HEK293T (cell line): ENCODE measurements at regions not wholly inside any gene's neighbourhood (a gene's known extent, or its start where the extent isn't known, plus 50 kb on each side); places are given as distances from the start of the nearest gene placed in this dataset.
"Not testable (repeated sequence)": the region's sequence is repeated elsewhere in the genome, so short reads cannot be mapped to it uniquely, and the experiment has no call there.

Experiments
- CTCF ChIA-PET: fragments of 350-600 bp; formaldehyde crosslinking; extraction: SDS; loops from one replicate; lab custom pipeline; 2021; ENCODE audit warnings: antibody characterized with exemption, inconsistent platforms; lab: Yijun Ruan, JAX
- POLR2A ChIA-PET: fragments of 350-600 bp; formaldehyde crosslinking; extraction: SDS; loops from one replicate; lab custom pipeline; 2020; ENCODE audit warnings: antibody characterized with exemption, inconsistent platforms; lab: Yijun Ruan, JAX
- DNase-seq: peaks from one replicate; pipeline ENCODE4 v3.0.0; 2012; ENCODE audit warnings: mixed read lengths; ENCODE audit errors: extremely low spot score
- ARNT ChIP-seq: fragments of 450-650 bp; IDR thresholded peaks from 2 replicates; pipeline ENCODE4 v1.6.1; 2017; ENCODE audit warnings: mild to moderate bottlenecking
- BHLHE40 ChIP-seq: fragments of 450-650 bp; IDR thresholded peaks from 2 replicates; pipeline ENCODE4 v1.6.1; 2016; ENCODE audit warnings: mild to moderate bottlenecking, moderate library complexity, borderline replicate concordance
- CTBP1 ChIP-seq: fragments of 450-650 bp; IDR thresholded peaks from 2 replicates; pipeline ENCODE4 v1.6.1; 2016; ENCODE audit warnings: borderline replicate concordance
- ELF4 ChIP-seq: fragments of 450-650 bp; IDR thresholded peaks from 2 replicates; pipeline ENCODE4 v1.6.1; 2017; ENCODE audit warnings: antibody characterized with exemption
- FOXA1 ChIP-seq: fragments of 450-650 bp; IDR thresholded peaks from 2 replicates; pipeline ENCODE4 v1.6.1; 2016; ENCODE audit warnings: mild to moderate bottlenecking
- FOXK2 ChIP-seq: fragments of 450-650 bp; IDR thresholded peaks from 2 replicates; pipeline ENCODE4 v1.6.1; 2016; ENCODE audit warnings: mild to moderate bottlenecking
- FOXM1 ChIP-seq: fragments of 450-650 bp; IDR thresholded peaks from 2 replicates; pipeline ENCODE4 v1.6.1; 2017; ENCODE audit warnings: mild to moderate bottlenecking, borderline replicate concordance
- HDGF ChIP-seq: fragments of 450-650 bp; IDR thresholded peaks from 2 replicates; pipeline ENCODE4 v1.6.1; 2017; ENCODE audit warnings: antibody characterized with exemption, borderline replicate concordance
- L3MBTL2 ChIP-seq: fragments of 450-650 bp; conservative IDR thresholded peaks from 2 replicates; pipeline ENCODE4 v1.6.1; 2016; ENCODE audit warnings: mild to moderate bottlenecking
- LEF1 ChIP-seq: fragments of 450-650 bp; IDR thresholded peaks from 2 replicates; pipeline ENCODE4 v1.6.1; 2017; ENCODE audit warnings: mild to moderate bottlenecking, borderline replicate concordance
- NFRKB ChIP-seq: fragments of 450-650 bp; IDR thresholded peaks from 2 replicates; pipeline ENCODE4 v1.6.1; 2016; ENCODE audit warnings: mild to moderate bottlenecking, moderate library complexity
- SP1 ChIP-seq: fragments of 450-650 bp; IDR thresholded peaks from 2 replicates; pipeline ENCODE4 v1.6.1; 2017
- SUZ12 ChIP-seq: fragments of 450-650 bp; IDR thresholded peaks from 2 replicates; pipeline ENCODE4 v1.6.1; 2016; ENCODE audit warnings: mild to moderate bottlenecking
- TARDBP ChIP-seq: fragments of 450-650 bp; IDR thresholded peaks from 2 replicates; pipeline ENCODE4 v1.6.1; 2016
- ZNF384 ChIP-seq: fragments of 450-650 bp; IDR thresholded peaks from 2 replicates; pipeline ENCODE4 v1.6.1; 2016
- TF ChIP-seq, protein P1 (sequence below): fragments of 450-650 bp; IDR thresholded peaks from 2 replicates; pipeline ENCODE4 v1.6.1; 2016

DNA sequence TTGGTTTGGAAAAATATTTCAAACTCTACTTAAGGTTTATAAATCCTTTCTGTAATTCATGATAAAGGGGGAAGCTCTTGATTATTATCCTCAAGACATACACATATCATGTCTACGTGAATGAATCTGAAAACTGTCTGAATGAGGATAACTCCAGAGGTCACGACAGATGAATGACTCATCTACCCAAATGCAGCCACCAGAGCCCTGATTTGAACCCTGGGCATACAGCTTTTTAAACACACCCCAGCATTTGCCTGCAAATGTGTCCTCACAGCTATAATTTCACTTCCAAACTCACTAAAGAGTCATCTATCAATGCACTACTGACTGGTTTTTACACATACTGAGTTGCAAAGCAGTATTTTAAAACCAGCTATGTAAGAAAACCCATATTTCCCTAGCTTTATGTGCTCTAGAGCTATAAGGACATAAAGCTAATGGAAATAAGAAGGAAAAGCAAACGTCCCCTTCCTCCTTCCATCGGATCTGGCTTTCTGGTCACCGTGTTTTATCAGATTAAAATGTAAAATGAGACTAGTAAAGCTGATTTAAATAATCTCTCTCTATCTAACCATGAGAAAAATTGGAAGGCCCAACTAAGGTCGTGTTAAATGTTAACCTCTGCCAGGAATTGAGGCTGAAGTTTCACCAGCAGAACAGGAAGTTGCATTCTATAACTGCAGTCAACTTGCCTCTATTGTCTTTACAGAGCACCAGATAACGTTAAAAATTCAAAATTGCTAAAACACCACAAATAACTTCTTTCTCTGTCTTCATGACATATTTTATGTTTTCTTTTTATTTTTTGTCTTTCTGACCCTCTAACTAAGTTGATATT, 63.1 kb upstream of the SPP1 start:
- ChIA-PET POLR2A (no interaction called here), CTCF (interaction anchor here (1.4 kb wide), 1 partner anchor 61 kb away, joined by 4 read pairs; no protein-coding TSS in a partner anchor)
- TF ChIP-seq FOXK2 (no peak), ELF4 (no peak), HDGF (no peak), L3MBTL2 (no peak), SUZ12 (no peak), ZNF384 (no peak), NFRKB (no peak), CTBP1 (no peak), FOXA1 (no peak), TARDBP (no peak), FOXM1 (no peak)
- TF ChIP-seq, protein P1, sequence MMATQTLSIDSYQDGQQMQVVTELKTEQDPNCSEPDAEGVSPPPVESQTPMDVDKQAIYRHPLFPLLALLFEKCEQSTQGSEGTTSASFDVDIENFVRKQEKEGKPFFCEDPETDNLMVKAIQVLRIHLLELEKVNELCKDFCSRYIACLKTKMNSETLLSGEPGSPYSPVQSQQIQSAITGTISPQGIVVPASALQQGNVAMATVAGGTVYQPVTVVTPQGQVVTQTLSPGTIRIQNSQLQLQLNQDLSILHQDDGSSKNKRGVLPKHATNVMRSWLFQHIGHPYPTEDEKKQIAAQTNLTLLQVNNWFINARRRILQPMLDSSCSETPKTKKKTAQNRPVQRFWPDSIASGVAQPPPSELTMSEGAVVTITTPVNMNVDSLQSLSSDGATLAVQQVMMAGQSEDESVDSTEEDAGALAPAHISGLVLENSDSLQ = no peak
- no peak for DNase-seq

DNA sequence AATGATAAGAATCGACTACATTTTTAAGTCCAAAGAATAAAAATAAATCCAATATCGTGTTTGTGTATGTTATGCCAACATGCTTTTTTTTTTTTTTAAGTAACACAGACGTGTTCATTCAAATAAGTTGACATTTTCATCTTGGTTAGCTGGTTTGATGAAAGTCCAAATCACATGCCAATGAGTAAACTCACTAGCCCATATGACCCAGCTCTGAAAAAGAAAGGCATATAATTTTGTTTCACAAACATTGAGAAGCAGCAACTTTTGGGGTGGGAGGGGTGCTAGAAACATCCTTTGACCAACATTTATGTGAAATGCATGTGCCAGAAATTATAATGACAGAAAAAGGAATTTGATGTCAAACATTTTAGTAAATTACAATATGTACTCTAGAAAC, 61.6 kb upstream of the SPP1 start:
- TF ChIP-seq SP1 (no peak), L3MBTL2 (no peak), FOXK2 (no peak), NFRKB (no peak), ELF4 (no peak), HDGF (no peak), BHLHE40 (no peak), LEF1 (no peak), CTBP1 (no peak), TARDBP (no peak), ZNF384 (no peak), ARNT (no peak), FOXA1 (no peak), SUZ12 (no peak), FOXM1 (no peak)
- TF ChIP-seq, protein P1 = no peak
- CTCF ChIA-PET = no interaction called here
- DNase-seq = no peak
- POLR2A ChIA-PET = no interaction called here

DNA sequence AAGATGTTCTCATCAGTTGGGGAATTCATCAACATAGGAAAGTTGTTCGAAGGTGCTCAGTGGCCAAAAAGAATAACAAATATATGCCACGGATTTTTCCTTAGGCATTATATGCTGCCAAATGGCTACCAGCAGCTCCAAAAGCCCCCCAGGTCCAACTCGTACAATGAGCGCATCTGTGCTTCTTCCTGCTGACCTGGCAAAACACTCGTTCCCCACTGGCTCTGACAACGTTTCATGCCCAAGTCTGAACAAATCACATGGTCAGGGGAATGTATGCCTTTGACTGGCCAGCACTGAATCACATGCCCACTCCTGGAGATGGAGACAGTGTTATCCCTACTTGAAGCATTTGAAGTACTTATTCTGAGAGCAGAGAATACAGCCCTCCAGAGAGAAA, 59.9 kb upstream of the SPP1 start:
- DNase-seq = no peak
- ChIA-PET POLR2A (no interaction called here), CTCF (no interaction called here)
- TF ChIP-seq LEF1 (no peak), BHLHE40 (no peak), FOXM1 (no peak)

DNA sequence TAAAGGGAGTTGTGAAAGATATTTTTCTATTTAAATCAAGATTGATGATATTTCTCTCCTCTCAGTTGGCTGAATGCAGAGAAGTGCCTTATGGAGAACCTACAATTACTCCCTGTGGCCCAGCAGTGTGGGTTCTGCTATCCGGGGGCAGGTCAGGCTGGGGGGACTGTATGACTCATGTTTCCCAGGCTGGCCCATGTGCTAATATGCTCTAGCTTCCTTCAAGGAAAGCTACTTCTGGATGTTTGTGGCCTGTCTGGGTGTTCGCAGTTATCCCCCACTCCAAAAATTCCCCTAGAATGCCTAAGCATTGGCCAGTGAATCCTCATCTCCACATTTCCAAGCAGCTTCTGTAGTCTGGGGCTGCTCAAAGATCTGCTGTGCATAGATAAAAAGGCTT, 58.9 kb upstream of the SPP1 start:
- POLR2A ChIA-PET = no interaction called here
- CTCF ChIA-PET = no interaction called here
- TF ChIP-seq FOXM1 (no peak), CTBP1 (no peak), HDGF (no peak)
- no peak for DNase-seq

DNA sequence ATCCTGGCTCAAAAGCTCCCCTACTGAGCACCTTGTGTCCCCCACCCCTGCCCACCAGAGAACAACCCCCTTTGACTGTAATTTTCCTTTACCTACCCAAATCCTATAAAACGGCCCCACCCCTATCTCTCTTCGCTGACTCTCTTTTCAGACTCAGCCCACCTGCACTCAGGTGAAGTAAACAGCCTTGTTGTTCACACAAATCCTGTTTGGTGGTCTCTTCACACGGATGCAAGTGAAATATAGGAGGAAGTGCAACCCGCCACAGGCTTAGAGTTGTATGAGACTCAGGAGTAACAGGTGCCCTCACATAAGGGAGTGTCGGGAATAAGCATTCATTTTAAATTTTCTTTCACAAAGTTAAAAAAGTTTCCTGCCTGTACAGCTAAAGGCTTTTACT, 57.6 kb upstream of the SPP1 start:
- POLR2A ChIA-PET, DNase-seq, CTCF ChIA-PET: not testable (repeated sequence)

DNA sequence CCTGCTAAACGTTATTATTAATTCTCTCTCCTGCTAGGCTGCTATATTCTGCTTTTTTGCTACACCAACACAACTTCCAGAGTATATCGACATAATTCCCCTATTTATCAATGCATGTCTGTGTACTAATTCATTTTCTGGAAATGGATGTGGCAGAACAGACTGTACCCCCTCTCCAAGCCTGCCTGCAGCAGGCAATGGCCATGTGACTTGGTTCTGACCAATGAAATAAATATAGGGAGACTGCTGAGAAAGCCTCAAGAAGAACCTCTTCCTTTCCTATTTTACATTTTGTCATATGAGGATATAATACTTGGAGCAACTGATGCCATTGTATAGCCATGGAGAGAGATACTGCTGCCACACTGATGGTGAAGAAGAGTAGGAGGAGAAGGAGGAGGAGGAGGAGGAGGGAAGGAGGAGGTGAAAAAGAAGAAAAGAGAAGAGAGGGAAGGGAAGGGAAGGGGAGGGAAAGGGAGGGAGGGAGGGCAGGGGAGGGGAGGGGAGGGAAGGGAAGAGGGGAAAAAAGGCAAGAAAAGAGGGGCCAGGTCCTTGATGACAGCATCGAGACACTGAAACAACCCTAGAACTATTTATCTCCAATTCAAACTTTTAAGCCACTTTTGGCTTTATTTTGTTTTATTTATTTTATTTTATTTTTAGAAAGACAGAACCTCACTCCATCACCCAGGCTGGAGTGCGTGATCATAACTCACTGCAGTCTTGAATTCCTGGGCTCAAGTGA, 57.0 kb upstream of the SPP1 start:
- DNase-seq = no peak
- ChIA-PET POLR2A (no interaction called here), CTCF (no interaction called here)
- TF ChIP-seq SUZ12 (no peak), ZNF384 (no peak), FOXM1 (no peak), FOXA1 (no peak), ARNT (no peak), ELF4 (no peak), SP1 (no peak), L3MBTL2 (no peak), BHLHE40 (no peak)

DNA sequence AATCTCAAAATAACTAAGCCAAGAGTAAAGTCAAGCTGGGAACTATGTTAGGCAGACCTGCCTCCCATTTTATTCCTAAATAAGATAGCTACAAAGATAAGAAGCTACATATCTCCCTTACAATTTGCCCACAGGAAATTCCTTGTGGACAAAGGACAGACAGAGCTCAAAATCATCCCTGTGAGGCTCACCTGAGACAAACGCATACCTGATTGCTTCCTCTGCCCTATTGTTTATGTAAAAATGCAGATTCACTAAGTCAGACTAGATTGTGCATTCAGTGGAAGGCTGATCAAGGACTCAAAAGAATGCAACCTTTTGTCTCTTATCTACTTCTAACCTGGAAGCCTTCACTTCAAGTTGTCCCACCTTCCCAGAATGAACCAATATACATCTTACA, 56.2 kb upstream of the SPP1 start:
- DNase-seq, POLR2A ChIA-PET, CTCF ChIA-PET: not testable (repeated sequence)

DNA sequence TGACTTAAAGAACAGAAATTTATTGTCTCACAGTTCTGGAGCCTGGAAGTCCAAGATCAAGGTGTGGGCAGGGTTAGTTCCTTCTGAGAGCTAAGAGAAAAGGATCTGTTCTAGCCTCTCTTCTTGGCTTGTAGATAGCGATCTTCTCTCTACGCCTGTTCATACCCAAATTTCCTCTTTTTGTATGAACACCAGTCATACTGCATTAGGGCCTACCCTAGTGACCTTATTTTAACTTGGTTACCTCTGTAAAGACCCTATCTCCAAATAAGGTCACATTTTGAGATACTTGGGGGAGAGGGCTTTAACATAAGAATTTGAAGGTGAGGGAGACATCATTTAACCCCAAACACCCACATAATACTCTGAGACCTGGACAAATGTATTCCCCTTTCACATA, 55.6 kb upstream of the SPP1 start:
- POLR2A ChIA-PET = no interaction called here
- CTCF ChIA-PET = no interaction called here
- TF ChIP-seq NFRKB (no peak), LEF1 (no peak), ELF4 (no peak), CTBP1 (no peak), BHLHE40 (no peak)
- DNase-seq = no peak
